ENCODE measurements at regions not wholly inside any gene's neighbourhood (a gene's known extent, or its start where the extent isn't known, plus 50 kb on each side); places are given as distances from the start of the nearest gene placed in this dataset.

DNA sequence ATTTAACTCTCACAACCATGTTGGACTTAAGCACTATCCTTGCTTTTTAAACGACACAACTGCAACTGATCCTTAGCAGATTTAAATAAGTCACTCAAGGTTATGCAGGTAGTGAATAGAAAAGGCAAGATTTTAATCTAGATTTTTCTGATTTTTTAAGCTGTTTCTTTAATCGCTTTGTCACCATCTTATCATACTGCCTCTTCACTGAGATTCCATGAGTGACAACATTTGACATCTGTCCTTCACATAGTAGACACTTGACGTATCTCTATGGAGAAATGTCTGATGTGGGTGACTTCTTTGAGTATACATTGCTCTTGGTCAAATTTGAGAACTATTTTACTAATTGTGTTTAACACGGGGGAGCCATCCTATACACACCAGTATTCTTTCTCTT, 839.7 kb downstream of the GATA3 start:
- intact Hi-C loops (cut with DNase I): no loop called here
- no peak for TF ChIP-seq CTCF (IDR thresholded peaks at IDR 0.05)
- no peaks in the 10 kb centered on the region for H3K36me3 ChIP-seq
- H3K4me1 ChIP-seq: no peaks in the 10 kb centered on the region
- H3K9me3 ChIP-seq: no peaks in the 10 kb centered on the region
- H3K27me3 ChIP-seq (ENCODE audit: low read depth): no peaks in the 10 kb centered on the region
- no peak overlapping the region for H3K4me3 ChIP-seq
- DNase-seq (no peak), ATAC-seq (no peak)
- no peak overlapping the region for H3K27ac ChIP-seq

DNA sequence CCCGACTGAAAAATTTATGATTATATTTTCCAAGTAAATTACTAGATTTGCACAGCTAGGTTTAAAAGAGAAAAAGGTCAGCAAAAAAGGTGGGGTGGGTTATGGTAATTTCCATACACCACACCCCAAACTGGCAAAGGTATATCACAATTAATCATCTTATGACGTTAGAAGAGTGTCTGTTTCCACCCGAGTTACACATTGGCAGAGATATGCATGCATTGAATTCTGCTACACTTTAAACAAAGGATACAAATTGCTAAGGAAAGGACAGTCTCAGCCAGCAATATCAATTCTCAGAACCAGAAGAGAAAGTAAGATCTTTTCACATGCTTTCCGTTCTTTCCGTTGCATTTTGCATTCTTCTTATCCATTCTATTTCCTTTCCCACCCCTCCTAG, 843.3 kb downstream of the GATA3 start:
- Histone ChIP-seq H3K27me3 (ENCODE audit: low read depth) (no peaks in the 10 kb centered on the region), H3K4me1 (no peaks in the 10 kb centered on the region), H3K27ac (no peak overlapping the region), H3K9me3 (no peaks in the 10 kb centered on the region), H3K36me3 (no peaks in the 10 kb centered on the region), H3K4me3 (no peak overlapping the region)
- intact Hi-C loops (cut with DNase I): no loop called here
- no peak for ATAC-seq
- no peak for TF ChIP-seq CTCF (IDR thresholded peaks at IDR 0.05)
- DNase-seq: no peak

- H3K4me1 ChIP-seq: no peaks in the 10 kb centered on the region
- H3K9me3 ChIP-seq: no peaks in the 10 kb centered on the region
- H3K27ac ChIP-seq: no peak overlapping the region
- no peak for ATAC-seq
- intact Hi-C loops (cut with DNase I): no loop called here
- no peaks in the 10 kb centered on the region for H3K36me3 ChIP-seq
- H3K27me3 ChIP-seq (ENCODE audit: low read depth): no peaks in the 10 kb centered on the region
- no peak overlapping the region for H3K4me3 ChIP-seq
- no peak for DNase-seq
- no peak for TF ChIP-seq CTCF (IDR thresholded peaks at IDR 0.05)
Observed at GRCh38 chr10:8898745-8899330, 844.4 kb downstream of the GATA3 start.

- no peak for TF ChIP-seq CTCF (IDR thresholded peaks at IDR 0.05)
- intact Hi-C loops (cut with DNase I): no loop called here
- DNase-seq (no peak), ATAC-seq (no peak)
- no peaks in the 10 kb centered on the region for H3K27me3 ChIP-seq (ENCODE audit: low read depth)
- H3K36me3 ChIP-seq: no peaks in the 10 kb centered on the region
- H3K9me3 ChIP-seq: no peaks in the 10 kb centered on the region
- no peak overlapping the region for H3K4me3 ChIP-seq
- H3K27ac ChIP-seq: no peak overlapping the region
- no peaks in the 10 kb centered on the region for H3K4me1 ChIP-seq
Observed at GRCh38 chr10:8902926-8903325, 848.4 kb downstream of the GATA3 start.

- no peak for TF ChIP-seq CTCF (IDR thresholded peaks at IDR 0.05)
- no peak overlapping the region for H3K4me3 ChIP-seq
- H3K36me3 ChIP-seq: no peaks in the 10 kb centered on the region
- no peaks in the 10 kb centered on the region for H3K9me3 ChIP-seq
- H3K27me3 ChIP-seq (ENCODE audit: low read depth): no peaks in the 10 kb centered on the region
- H3K27ac ChIP-seq: no peak overlapping the region
- ATAC-seq (no peak), DNase-seq (no peak)
- intact Hi-C loops (cut with DNase I): no loop called here
- no peaks in the 10 kb centered on the region for H3K4me1 ChIP-seq
Observed at GRCh38 chr10:8908013-8908412, 853.5 kb downstream of the GATA3 start.

GRCh38 chr10:8910314-8910713, 855.8 kb downstream of the GATA3 start:
- Histone ChIP-seq H3K36me3 (no peaks in the 10 kb centered on the region), H3K4me3 (no peak overlapping the region), H3K4me1 (no peaks in the 10 kb centered on the region), H3K27me3 (ENCODE audit: low read depth) (no peaks in the 10 kb centered on the region), H3K9me3 (no peaks in the 10 kb centered on the region), H3K27ac (no peak overlapping the region)
- no peak for ATAC-seq
- intact Hi-C loops (cut with DNase I): no loop called here
- no peak for TF ChIP-seq CTCF (IDR thresholded peaks at IDR 0.05)
- DNase-seq: no peak
